Peyer's patch (tissue), 4 donors: ENCODE measurements at regions not wholly inside any gene's neighbourhood (a gene's known extent, or its start where the extent isn't known, plus 50 kb on each side); places are given as distances from the start of the nearest gene placed in this dataset.

Source experiments
- POLR2A ChIP-seq, 2 donors: fragments of 450-650 bp; IDR thresholded peaks; one replicate each; pipeline ENCODE4 v1.5.1; 2017; ENCODE audit warnings: antibody characterized with exemption in 2 of 2, mild to moderate bottlenecking in 2 of 2, moderate library complexity in 2 of 2
- TF ChIP-seq, protein P1 (sequence below), 6 experiments: fragments of 450-650 bp in 4 of 6; fragments of 200-600 bp in 2 of 6; sonication (generic) in 1 of 6; IDR thresholded peaks; one replicate each; pipeline ENCODE4 v1.5.1; 2017 to 2019; ENCODE audit warnings: antibody characterized with exemption in 6 of 6, mild to moderate bottlenecking in 3 of 6, moderate library complexity in 1 of 6

DNA sequence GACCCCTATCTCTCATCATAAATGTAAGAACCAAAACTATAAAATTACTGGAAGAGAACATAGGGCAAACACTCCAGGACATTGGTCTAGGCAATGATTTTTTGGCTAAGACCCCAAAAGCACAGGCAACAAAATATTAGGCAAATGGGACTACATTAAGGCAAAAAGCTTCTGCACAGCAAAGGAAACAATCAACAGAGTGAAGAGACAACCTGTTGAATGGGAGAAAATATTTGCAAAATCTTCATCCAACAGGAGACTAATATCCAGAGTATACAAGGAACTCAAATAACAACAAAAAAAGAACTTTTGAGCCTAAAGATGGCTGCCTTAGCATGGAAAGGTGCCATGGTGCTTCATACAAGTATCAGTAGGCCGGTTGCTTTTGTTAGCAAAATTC, 111.1 kb upstream of the FMR1 start:
- TF ChIP-seq, protein P1, sequence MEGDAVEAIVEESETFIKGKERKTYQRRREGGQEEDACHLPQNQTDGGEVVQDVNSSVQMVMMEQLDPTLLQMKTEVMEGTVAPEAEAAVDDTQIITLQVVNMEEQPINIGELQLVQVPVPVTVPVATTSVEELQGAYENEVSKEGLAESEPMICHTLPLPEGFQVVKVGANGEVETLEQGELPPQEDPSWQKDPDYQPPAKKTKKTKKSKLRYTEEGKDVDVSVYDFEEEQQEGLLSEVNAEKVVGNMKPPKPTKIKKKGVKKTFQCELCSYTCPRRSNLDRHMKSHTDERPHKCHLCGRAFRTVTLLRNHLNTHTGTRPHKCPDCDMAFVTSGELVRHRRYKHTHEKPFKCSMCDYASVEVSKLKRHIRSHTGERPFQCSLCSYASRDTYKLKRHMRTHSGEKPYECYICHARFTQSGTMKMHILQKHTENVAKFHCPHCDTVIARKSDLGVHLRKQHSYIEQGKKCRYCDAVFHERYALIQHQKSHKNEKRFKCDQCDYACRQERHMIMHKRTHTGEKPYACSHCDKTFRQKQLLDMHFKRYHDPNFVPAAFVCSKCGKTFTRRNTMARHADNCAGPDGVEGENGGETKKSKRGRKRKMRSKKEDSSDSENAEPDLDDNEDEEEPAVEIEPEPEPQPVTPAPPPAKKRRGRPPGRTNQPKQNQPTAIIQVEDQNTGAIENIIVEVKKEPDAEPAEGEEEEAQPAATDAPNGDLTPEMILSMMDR (IDR thresholded peaks at IDR 0.05): no peak
- TF ChIP-seq POLR2A (IDR thresholded peaks at IDR 0.05): no peak
